A549 (cell line): ENCODE measurements at regions not wholly inside any gene's neighbourhood (a gene's known extent, or its start where the extent isn't known, plus 50 kb on each side); places are given as distances from the start of the nearest gene placed in this dataset.

ENCODE experiments used
- CEBPB ChIP-seq, 2 experiments: fragments of >200 bp in 1 of 2; sonication (Bioruptor Twin) in 1 of 2; formaldehyde crosslinking in 1 of 2; IDR thresholded peaks; 2 replicates each; pipeline ENCODE4 v1.6.1; 2012 to 2016
- CTCF ChIP-seq: fragments of >200 bp; sonication (Bioruptor Twin); formaldehyde crosslinking; IDR thresholded peaks from 3 replicates; pipeline ENCODE4 v1.5.1; 2016
- ELK1 ChIP-seq: fragments of 150-350 bp; IDR thresholded peaks from 2 replicates; pipeline ENCODE4 v1.6.1; 2014; ENCODE audit warnings: low read depth, mild to moderate bottlenecking, low read length
- ESRRA ChIP-seq: fragments of 150-350 bp; IDR thresholded peaks from 2 replicates; pipeline ENCODE4 v1.6.1; 2014; ENCODE audit warnings: mild to moderate bottlenecking, low read length, borderline replicate concordance
- FOSB ChIP-seq: fragments of 250-450 bp; sonication (Bioruptor Pico); IDR thresholded peaks from 2 replicates; pipeline ENCODE4 v1.5.0; 2020; ENCODE audit warnings: mild to moderate bottlenecking, moderate library complexity
- HOXB13 ChIP-seq: fragments of 250-450 bp; sonication (Bioruptor Pico); IDR thresholded peaks from 2 replicates; pipeline ENCODE4 v1.5.0; 2020; ENCODE audit warnings: low read depth, mild to moderate bottlenecking, moderate library complexity
- KDM1A ChIP-seq: fragments of 200-600 bp; sonication (generic); IDR thresholded peaks from 2 replicates; pipeline ENCODE4 v1.6.1; 2016; ENCODE audit warnings: low read depth, mild to moderate bottlenecking
- PHF8 ChIP-seq: fragments of 200-600 bp; sonication (generic); IDR thresholded peaks from 2 replicates; pipeline ENCODE4 v1.6.1; 2016; ENCODE audit warnings: low read depth, mild to moderate bottlenecking, antibody characterized with exemption, moderate library complexity, borderline replicate concordance
- POLR2A ChIP-seq: IDR thresholded peaks from 2 replicates; pipeline ENCODE4 v1.6.1; 2012; ENCODE audit warnings: mild to moderate bottlenecking, low read length
- REST ChIP-seq: fragments of 200-600 bp; sonication (generic); IDR thresholded peaks from 2 replicates; pipeline ENCODE4 v1.6.1; 2016; ENCODE audit warnings: antibody characterized with exemption, mild to moderate bottlenecking, moderate library complexity

- TF ChIP-seq CTCF (no peak), ELK1 (no peak), KDM1A (no peak), PHF8 (no peak), REST (no peak), ESRRA (no peak), POLR2A (no peak), FOSB (CRISPR knock-in tag) (no peak), HOXB13 (CRISPR knock-in tag) (no peak), CEBPB (IDR thresholded peaks at IDR 0.05) (no peak)
These were observed 162.6 kb downstream of the ATG4C start for GRCh38 chr1:62946511-62946910.
